KMS-11 (cell line): ENCODE measurements at regions not wholly inside any gene's neighbourhood (a gene's known extent, or its start where the extent isn't known, plus 50 kb on each side); places are given as distances from the start of the nearest gene placed in this dataset.

Experiments used
- H2AFZ ChIP-seq: fragments of 200-600 bp; sonication (generic); 2 replicates; pipeline ENCODE4 v1.6.1; 2016; ENCODE audit warnings: antibody characterized with exemption, mixed run types, low read depth
- H3K27ac ChIP-seq: fragments of 200-600 bp; sonication (generic); 2 replicates; pipeline ENCODE4 v1.6.1; 2016; ENCODE audit warnings: mild to moderate bottlenecking, mixed run types
- H3K27me3 ChIP-seq: fragments of 200-600 bp; sonication (generic); 2 replicates; pipeline ENCODE4 v1.6.1; 2017; ENCODE audit warnings: mild to moderate bottlenecking, low read depth, mixed run types, moderate library complexity; ENCODE audit not compliant: insufficient read depth
- H3K36me3 ChIP-seq: fragments of 200-600 bp; sonication (generic); 2 replicates; pipeline ENCODE4 v1.6.1; 2017; ENCODE audit warnings: mild to moderate bottlenecking, mixed run types; ENCODE audit not compliant: insufficient read depth
- H3K4me1 ChIP-seq: fragments of 200-600 bp; sonication (generic); 2 replicates; pipeline ENCODE4 v1.6.1; 2016; ENCODE audit warnings: mild to moderate bottlenecking, low read depth, mixed run types; ENCODE audit not compliant: poor library complexity, severe bottlenecking
- H3K4me2 ChIP-seq: fragments of 200-600 bp; sonication (generic); 2 replicates; pipeline ENCODE4 v1.7.0; 2016; ENCODE audit warnings: mild to moderate bottlenecking, mixed run types
- H3K4me3 ChIP-seq: fragments of 200-600 bp; sonication (generic); IDR thresholded peaks from 2 replicates; pipeline ENCODE4 v1.6.1; 2017; ENCODE audit warnings: low read depth, low read length, mixed read lengths; ENCODE audit not compliant: insufficient read depth
- H3K79me2 ChIP-seq: fragments of 200-600 bp; sonication (generic); 2 replicates; pipeline ENCODE4 v1.6.1; 2016; ENCODE audit warnings: low read depth, mixed run types; ENCODE audit not compliant: insufficient read depth
- H3K9ac ChIP-seq: fragments of 200-600 bp; sonication (generic); 2 replicates; pipeline ENCODE4 v1.6.1; 2016; ENCODE audit warnings: mild to moderate bottlenecking, mixed run types
- H4K20me1 ChIP-seq: fragments of 200-600 bp; sonication (generic); 2 replicates; pipeline ENCODE4 v1.6.1; 2016; ENCODE audit warnings: mild to moderate bottlenecking, mixed run types; ENCODE audit not compliant: insufficient read depth
- CTCF ChIP-seq: fragments of 200-600 bp; sonication (generic); conservative IDR thresholded peaks from 2 replicates; pipeline ENCODE4 v1.6.1; 2017; ENCODE audit warnings: low read depth, mild to moderate bottlenecking, antibody characterized with exemption, low read length, moderate library complexity, mixed read lengths

GRCh38 chr1:116835161-116835560 is 74.6 kb upstream of the PTGFRN start:
- no peak overlapping the region for H3K4me2 ChIP-seq
- H3K4me1 ChIP-seq: no peaks in the 10 kb centered on the region
- no peaks in the 10 kb centered on the region for H3K79me2 ChIP-seq
- TF ChIP-seq CTCF: no peak
- no peak overlapping the region for H2AFZ ChIP-seq
- H3K27me3 ChIP-seq: no peaks in the 10 kb centered on the region
- H4K20me1 ChIP-seq: no peaks in the 10 kb centered on the region
- H3K36me3 ChIP-seq: no peaks in the 10 kb centered on the region
- no peak overlapping the region for H3K9ac ChIP-seq
- H3K27ac ChIP-seq: no peak overlapping the region
- no peak overlapping the region for H3K4me3 ChIP-seq

GRCh38 chr1:116836099-116836498 is 73.6 kb upstream of the PTGFRN start:
- Histone ChIP-seq H3K4me1 (no peaks in the 10 kb centered on the region), H3K27me3 (no peaks in the 10 kb centered on the region), H3K4me3 (no peak overlapping the region), H3K4me2 (no peak overlapping the region), H3K9ac (no peak overlapping the region), H2AFZ (no peak overlapping the region), H3K79me2 (no peaks in the 10 kb centered on the region), H3K36me3 (no peaks in the 10 kb centered on the region), H4K20me1 (no peaks in the 10 kb centered on the region), H3K27ac (no peak overlapping the region)
- no peak for TF ChIP-seq CTCF

GRCh38 chr1:116841569-116842344 is 68.0 kb upstream of the PTGFRN start:
- H2AFZ ChIP-seq: no peak overlapping the region
- H3K4me3 ChIP-seq: no peak overlapping the region
- no peaks in the 10 kb centered on the region for H3K79me2 ChIP-seq
- H3K36me3 ChIP-seq: no peaks in the 10 kb centered on the region
- H4K20me1 ChIP-seq: no peaks in the 10 kb centered on the region
- H3K4me1 ChIP-seq: no peaks in the 10 kb centered on the region
- H3K27ac ChIP-seq: no peak overlapping the region
- no peak for TF ChIP-seq CTCF
- H3K9ac ChIP-seq: no peak overlapping the region
- H3K27me3 ChIP-seq: no peaks in the 10 kb centered on the region
- no peak overlapping the region for H3K4me2 ChIP-seq

- no peak for TF ChIP-seq CTCF
- Histone ChIP-seq H2AFZ (no peak overlapping the region), H3K27ac (no peak overlapping the region), H3K9ac (no peak overlapping the region), H3K4me1 (no peaks in the 10 kb centered on the region), H3K79me2 (no peaks in the 10 kb centered on the region), H3K4me3 (no peak overlapping the region), H4K20me1 (no peaks in the 10 kb centered on the region), H3K36me3 (no peaks in the 10 kb centered on the region), H3K27me3 (no peaks in the 10 kb centered on the region), H3K4me2 (no peak overlapping the region)
These were observed 67.1 kb upstream of the PTGFRN start for GRCh38 chr1:116842654-116843053.
